HepG2 (cell line): ENCODE measurements at regions not wholly inside any gene's neighbourhood (a gene's known extent, or its start where the extent isn't known, plus 50 kb on each side); places are given as distances from the start of the nearest gene placed in this dataset.

Experiments used
- ATAC-seq: fragments of 200-7000 bp; cut with Tn5 transposase; 3 replicates; pipeline ENCODE4 v1.9.1; 2020; ENCODE audit warnings: mild to moderate bottlenecking, moderate library complexity
- BruUV-seq: library from RNA; stranded (reverse); fragments of 400-500 nt; replicated peaks from 2 replicates; lab custom pipeline; 2021; lab: Mats Ljungman, UMichigan
- CTCF ChIA-PET: fragments of 300-600 bp; formaldehyde crosslinking; extraction: SDS; loops from one replicate; lab custom pipeline; 2021; ENCODE audit warnings: low total read pairs, inconsistent platforms, low intra/inter-chr PET ratio; lab: Yijun Ruan, JAX
- POLR2A ChIA-PET: fragments of 350-600 bp; sonication (Branson Sonifier 250); formaldehyde crosslinking; loops from one replicate; lab custom pipeline; 2020; ENCODE audit warnings: antibody characterized with exemption, inconsistent platforms; lab: Yijun Ruan, JAX
- DNase-seq: peaks from one replicate; pipeline ENCODE4 v3.0.0-alpha.2; 2015; ENCODE audit warnings: low spot score
- FAIRE-seq: peaks from 3 replicates; lab custom pipeline; 2011; peaks lifted over from hg19 to GRCh38; lab: Jason Lieb, UNC
- H2AFZ ChIP-seq: one replicate; pipeline ENCODE4 v1.6.1; 2011; ENCODE audit warnings: low read length, inconsistent platforms
- H3K27ac ChIP-seq: fragments of 300-600 bp; 3 replicates; pipeline ENCODE4 v1.8.0; 2011; ENCODE audit warnings: mixed run types, mild to moderate bottlenecking, mixed read lengths, low read length, inconsistent platforms; ENCODE audit not compliant: insufficient read depth; ENCODE audit errors: extremely low read length
- H3K27me3 ChIP-seq, 2 experiments: fragments of 200-600 bp in 1 of 2; 2 replicates in 1 of 2; 3 replicates in 1 of 2; pipeline versions ENCODE4 v1.6.0 to v1.8.0; 2011; ENCODE audit warnings: low read length in 2 of 2, mild to moderate bottlenecking in 2 of 2, moderate library complexity in 2 of 2, inconsistent platforms in 1 of 2; ENCODE audit not compliant: insufficient read depth in 2 of 2, control insufficient read depth in 1 of 2
- H3K36me3 ChIP-seq, 2 experiments: fragments of 200-600 bp in 1 of 2; replicated peaks in 1 of 2; 2 replicates in 1 of 2; 3 replicates in 1 of 2; pipeline versions ENCODE4 v1.5.1 to v1.8.0; 2011; ENCODE audit warnings: low read length in 2 of 2, inconsistent platforms in 1 of 2; ENCODE audit not compliant: insufficient read depth in 2 of 2, control insufficient read depth in 1 of 2
- H3K4me1 ChIP-seq: 2 replicates; pipeline ENCODE4 v1.5.1; 2012; ENCODE audit warnings: low read length, inconsistent platforms; ENCODE audit not compliant: insufficient read depth
- H3K4me2 ChIP-seq: 2 replicates; pipeline ENCODE4 v1.6.0; 2011; ENCODE audit warnings: low read depth, low read length, inconsistent platforms
- H3K4me3 ChIP-seq, 3 experiments: fragments of 200-600 bp in 1 of 3; sonication (generic), shearing (Covaris generic) in 1 of 3; replicated peaks in 1 of 3; 2 replicates each; pipeline ENCODE4 v1.5.1; 2011 to 2016; ENCODE audit warnings: low read length in 3 of 3, inconsistent platforms in 2 of 3, low read depth in 2 of 3, mild to moderate bottlenecking in 2 of 3, control low read depth in 1 of 3, mixed read lengths in 1 of 3; ENCODE audit not compliant: insufficient read depth in 1 of 3
- H3K79me2 ChIP-seq: one replicate; pipeline ENCODE4 v1.6.1; 2011; ENCODE audit warnings: low read length, inconsistent platforms; ENCODE audit not compliant: insufficient read depth
- H3K9ac ChIP-seq: 2 replicates; pipeline ENCODE4 v1.6.0; 2011; ENCODE audit warnings: mild to moderate bottlenecking, low read depth, low read length, inconsistent platforms; ENCODE audit not compliant: insufficient read depth
- H3K9me3 ChIP-seq: 2 replicates; pipeline ENCODE4 v1.5.1; 2012; ENCODE audit warnings: mild to moderate bottlenecking, low read length
- H4K20me1 ChIP-seq: 2 replicates; pipeline ENCODE4 v1.6.0; 2011; ENCODE audit warnings: inconsistent platforms, mild to moderate bottlenecking, low read length, moderate library complexity; ENCODE audit not compliant: insufficient read depth
- ARID4A ChIP-seq: sonication (generic); formaldehyde crosslinking; IDR thresholded peaks from 2 replicates; pipeline ENCODE4 v1.5.0; 2020; ENCODE audit warnings: mild to moderate bottlenecking, missing genetic modification reagents, borderline replicate concordance
- BCL3 ChIP-seq: sonication (generic); formaldehyde crosslinking; IDR thresholded peaks from 2 replicates; pipeline ENCODE4 v1.5.1; 2020; ENCODE audit warnings: mild to moderate bottlenecking, missing genetic modification reagents, moderate library complexity
- CEBPB ChIP-seq: IDR thresholded peaks from 2 replicates; pipeline ENCODE4 v1.6.1; 2011; ENCODE audit warnings: low read depth, low read length, improper control_type of control experiment, borderline replicate concordance
- DPF2 ChIP-seq: sonication (generic); formaldehyde crosslinking; IDR thresholded peaks from 2 replicates; pipeline ENCODE4 v1.4.0; 2020; ENCODE audit warnings: mild to moderate bottlenecking, low read depth, missing genetic modification reagents, borderline replicate concordance
- NR3C1 ChIP-seq: sonication (generic); formaldehyde crosslinking; IDR thresholded peaks from 2 replicates; pipeline ENCODE4 v1.4.0; 2020; ENCODE audit warnings: missing genetic modification reagents
- TFDP1 ChIP-seq: IDR thresholded peaks from 2 replicates; pipeline ENCODE4 v1.6.1; 2016; ENCODE audit warnings: missing compliant biosample characterization, missing genetic modification reagents, borderline replicate concordance
- ZBTB44 ChIP-seq: sonication (generic); formaldehyde crosslinking; IDR thresholded peaks from 2 replicates; pipeline ENCODE4 v1.4.0; 2020; ENCODE audit warnings: missing genetic modification reagents
- ZNF160 ChIP-seq: sonication (generic); formaldehyde crosslinking; IDR thresholded peaks from 2 replicates; pipeline ENCODE4 v1.8.0; 2022; ENCODE audit warnings: mild to moderate bottlenecking, inconsistent platforms, missing genetic modification reagents
- ZNF788 ChIP-seq: sonication (generic); formaldehyde crosslinking; IDR thresholded peaks from 2 replicates; pipeline ENCODE4 v1.5.0; 2020; ENCODE audit warnings: mild to moderate bottlenecking, missing genetic modification reagents, borderline replicate concordance
- ZNF800 ChIP-seq: sonication (generic); formaldehyde crosslinking; IDR thresholded peaks from 2 replicates; pipeline ENCODE4 v1.4.0; 2020; ENCODE audit warnings: missing genetic modification reagents
- ZNF878 ChIP-seq: sonication (generic); formaldehyde crosslinking; IDR thresholded peaks from 2 replicates; pipeline ENCODE4 v1.8.1; 2023; ENCODE audit warnings: mild to moderate bottlenecking, missing genetic modification reagents, moderate library complexity
- ZSCAN12 ChIP-seq: sonication (generic); formaldehyde crosslinking; IDR thresholded peaks from 2 replicates; pipeline ENCODE4 v1.9.0; 2021; ENCODE audit warnings: mild to moderate bottlenecking, missing genetic modification reagents
- WGBS: methylation state at CpG from one replicate; pipeline ENCODE4 v1.1.6; 2017; ENCODE audit warnings: low lambda C conversion rate; 5-methylcytosine and 5-hydroxymethylcytosine counted together
- in situ Hi-C: cut with HindIII; loops from 2 replicates; pipeline ENCODE4 v1.10.0; 2017; ENCODE audit warnings: low pct_unique_long_range_greater_than_20kb; ENCODE audit not compliant: extremely low pct_ligation_motif_present
- intact Hi-C: fragments of 100-400 bp; cut with micrococcal nuclease; formaldehyde crosslinking; loops from one replicate; pipeline ENCODE4 v1.10.0; 2022; ENCODE audit not compliant: unreplicated experiment

- no peak for TF ChIP-seq ZNF800 (CRISPR knock-in tag)
Observed at GRCh38 chr1:172863031-172863430, 187.7 kb downstream of the TNFSF18 start (continued).

DNA sequence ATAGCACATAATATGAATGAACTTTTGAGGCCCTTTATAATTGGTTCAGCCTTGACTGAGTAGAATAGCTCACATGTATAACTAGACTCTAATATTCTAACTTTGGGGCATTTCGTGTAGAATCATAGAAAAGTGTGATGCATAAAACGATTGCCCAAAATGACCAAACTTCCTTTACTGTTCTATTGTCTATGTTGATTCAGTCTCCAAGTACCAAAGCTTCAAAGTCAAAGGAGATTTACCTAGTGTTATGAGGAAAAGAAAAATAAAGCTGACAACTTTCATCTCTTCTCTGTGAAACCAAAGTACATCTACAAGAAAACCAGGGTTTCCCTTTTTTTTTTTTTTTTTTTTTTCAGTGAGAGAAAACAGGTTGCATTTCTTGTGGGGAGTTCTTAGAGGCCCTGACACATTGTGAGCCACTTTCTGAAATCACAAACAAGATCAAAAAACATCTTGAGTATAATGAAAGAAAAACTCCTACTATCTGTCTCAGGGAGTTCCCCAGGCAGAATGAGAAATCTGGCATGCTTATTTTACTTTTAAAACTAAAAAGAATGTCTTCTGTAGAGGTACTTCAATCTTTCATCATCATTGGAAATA lies 183.4 kb downstream of the TNFSF18 start:
- no TSS peak for BruUV-seq
- no peak for ATAC-seq
- no peaks in the 10 kb centered on the region for H3K27me3 ChIP-seq
- no peak overlapping the region for H3K9ac ChIP-seq
- no peak overlapping the region for H3K4me3 ChIP-seq
- H3K27ac ChIP-seq: no peak overlapping the region
- 4% methylated on average over 2 of the region's 2 CpGs for WGBS
- in situ Hi-C loops: no loop called here
- no peaks in the 10 kb centered on the region for H3K9me3 ChIP-seq
- H3K36me3 ChIP-seq: no peaks in the 10 kb centered on the region
- DNase-seq: no peak
- no peak overlapping the region for H2AFZ ChIP-seq
- intact Hi-C loops: loop anchor here (2.0 kb wide), 1 partner anchor 75 kb away; no protein-coding TSS in a partner anchor
- POLR2A ChIA-PET: no interaction called here
- no peak for FAIRE-seq
- H3K79me2 ChIP-seq: no peaks in the 10 kb centered on the region
- H3K4me1 ChIP-seq: no peaks in the 10 kb centered on the region
- CTCF ChIA-PET: no interaction called here
- no peak overlapping the region for H3K4me2 ChIP-seq
- no peaks in the 10 kb centered on the region for H4K20me1 ChIP-seq
- TF ChIP-seq ZSCAN12 (CRISPR knock-in tag) (no peak), ZNF160 (CRISPR knock-in tag) (no peak), ARID4A (CRISPR knock-in tag) (no peak), BCL3 (CRISPR knock-in tag) (no peak), TFDP1 (CRISPR knock-in tag) (no peak), DPF2 (CRISPR knock-in tag) (no peak), ZNF878 (no peak), NR3C1 (no peak), ZNF788 (CRISPR knock-in tag) (no peak), ZBTB44 (CRISPR knock-in tag) (no peak), CEBPB (no peak)
